B cell (primary cell): ENCODE measurements at regions not wholly inside any gene's neighbourhood (a gene's known extent, or its start where the extent isn't known, plus 50 kb on each side); places are given as distances from the start of the nearest gene placed in this dataset.

Experiments
- EZH2 ChIP-seq: IDR thresholded peaks from 2 replicates; pipeline ENCODE4 v1.6.1; 2012; ENCODE audit warnings: borderline replicate concordance, low read depth, mild to moderate bottlenecking, moderate library complexity, low read length; ENCODE audit not compliant: insufficient read depth, poor library complexity, severe bottlenecking
- TF ChIP-seq, protein P1 (sequence below): fragments of 200-600 bp; IDR thresholded peaks from one replicate; pipeline ENCODE4 v1.8.0; 2022; ENCODE audit warnings: antibody characterized with exemption, mild to moderate bottlenecking

DNA sequence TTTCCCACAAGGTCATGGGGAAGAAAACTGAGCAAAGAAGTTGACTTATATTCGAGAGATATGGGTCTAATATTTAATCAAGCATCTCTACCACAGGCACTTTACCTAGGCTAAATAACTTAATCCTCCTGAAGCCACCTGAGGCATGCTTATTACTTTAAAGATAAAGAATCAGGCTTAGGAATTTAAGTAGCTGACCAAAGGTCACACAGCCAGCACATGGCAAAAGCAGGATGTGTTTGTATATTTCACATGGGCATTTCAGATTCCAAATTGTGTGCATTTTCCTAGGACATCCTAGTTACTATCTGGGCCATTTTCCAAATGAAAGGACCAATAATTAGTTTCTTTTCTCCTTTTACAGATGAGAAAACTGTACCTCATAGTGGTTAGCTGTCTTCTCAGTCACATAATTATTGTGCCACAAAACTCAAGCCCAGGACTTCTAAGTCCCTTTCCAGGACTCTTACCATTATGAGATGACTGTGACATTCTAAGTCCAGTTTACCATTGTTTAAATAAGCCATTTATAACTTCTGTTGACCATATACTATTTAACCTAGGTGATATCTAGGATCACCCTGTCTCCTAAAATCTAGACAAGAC is 112.1 kb upstream of the ZC3H12C start:
- TF ChIP-seq, protein P1, sequence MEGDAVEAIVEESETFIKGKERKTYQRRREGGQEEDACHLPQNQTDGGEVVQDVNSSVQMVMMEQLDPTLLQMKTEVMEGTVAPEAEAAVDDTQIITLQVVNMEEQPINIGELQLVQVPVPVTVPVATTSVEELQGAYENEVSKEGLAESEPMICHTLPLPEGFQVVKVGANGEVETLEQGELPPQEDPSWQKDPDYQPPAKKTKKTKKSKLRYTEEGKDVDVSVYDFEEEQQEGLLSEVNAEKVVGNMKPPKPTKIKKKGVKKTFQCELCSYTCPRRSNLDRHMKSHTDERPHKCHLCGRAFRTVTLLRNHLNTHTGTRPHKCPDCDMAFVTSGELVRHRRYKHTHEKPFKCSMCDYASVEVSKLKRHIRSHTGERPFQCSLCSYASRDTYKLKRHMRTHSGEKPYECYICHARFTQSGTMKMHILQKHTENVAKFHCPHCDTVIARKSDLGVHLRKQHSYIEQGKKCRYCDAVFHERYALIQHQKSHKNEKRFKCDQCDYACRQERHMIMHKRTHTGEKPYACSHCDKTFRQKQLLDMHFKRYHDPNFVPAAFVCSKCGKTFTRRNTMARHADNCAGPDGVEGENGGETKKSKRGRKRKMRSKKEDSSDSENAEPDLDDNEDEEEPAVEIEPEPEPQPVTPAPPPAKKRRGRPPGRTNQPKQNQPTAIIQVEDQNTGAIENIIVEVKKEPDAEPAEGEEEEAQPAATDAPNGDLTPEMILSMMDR, result no peak
- TF ChIP-seq EZH2, result no peak
